HepG2 (cell line): ENCODE measurements at regions not wholly inside any gene's neighbourhood (a gene's known extent, or its start where the extent isn't known, plus 50 kb on each side); places are given as distances from the start of the nearest gene placed in this dataset.

Experiments
- ATAC-seq: fragments of 200-7000 bp; cut with Tn5 transposase; 3 replicates; pipeline ENCODE4 v1.9.1; 2020; ENCODE audit warnings: mild to moderate bottlenecking, moderate library complexity
- BruUV-seq: library from RNA; stranded (reverse); fragments of 400-500 nt; replicated peaks from 2 replicates; lab custom pipeline; 2021; lab: Mats Ljungman, UMichigan
- CTCF ChIA-PET: fragments of 300-600 bp; formaldehyde crosslinking; extraction: SDS; loops from one replicate; lab custom pipeline; 2021; ENCODE audit warnings: low total read pairs, inconsistent platforms, low intra/inter-chr PET ratio; lab: Yijun Ruan, JAX
- POLR2A ChIA-PET: fragments of 350-600 bp; sonication (Branson Sonifier 250); formaldehyde crosslinking; loops from one replicate; lab custom pipeline; 2020; ENCODE audit warnings: antibody characterized with exemption, inconsistent platforms; lab: Yijun Ruan, JAX
- DNase-seq: peaks from one replicate; pipeline ENCODE4 v3.0.0-alpha.2; 2015; ENCODE audit warnings: low spot score
- FAIRE-seq: peaks from 3 replicates; lab custom pipeline; 2011; peaks lifted over from hg19 to GRCh38; lab: Jason Lieb, UNC
- H2AFZ ChIP-seq: one replicate; pipeline ENCODE4 v1.6.1; 2011; ENCODE audit warnings: low read length, inconsistent platforms
- H3K27ac ChIP-seq: fragments of 300-600 bp; 3 replicates; pipeline ENCODE4 v1.8.0; 2011; ENCODE audit warnings: mixed run types, mild to moderate bottlenecking, mixed read lengths, low read length, inconsistent platforms; ENCODE audit not compliant: insufficient read depth; ENCODE audit errors: extremely low read length
- H3K27me3 ChIP-seq, 2 experiments: fragments of 200-600 bp in 1 of 2; 2 replicates in 1 of 2; 3 replicates in 1 of 2; pipeline versions ENCODE4 v1.6.0 to v1.8.0; 2011; ENCODE audit warnings: low read length in 2 of 2, mild to moderate bottlenecking in 2 of 2, moderate library complexity in 2 of 2, inconsistent platforms in 1 of 2; ENCODE audit not compliant: insufficient read depth in 2 of 2, control insufficient read depth in 1 of 2
- H3K36me3 ChIP-seq, 2 experiments: fragments of 200-600 bp in 1 of 2; replicated peaks in 1 of 2; 2 replicates in 1 of 2; 3 replicates in 1 of 2; pipeline versions ENCODE4 v1.5.1 to v1.8.0; 2011; ENCODE audit warnings: low read length in 2 of 2, inconsistent platforms in 1 of 2; ENCODE audit not compliant: insufficient read depth in 2 of 2, control insufficient read depth in 1 of 2
- H3K4me1 ChIP-seq: 2 replicates; pipeline ENCODE4 v1.5.1; 2012; ENCODE audit warnings: low read length, inconsistent platforms; ENCODE audit not compliant: insufficient read depth
- H3K4me2 ChIP-seq: 2 replicates; pipeline ENCODE4 v1.6.0; 2011; ENCODE audit warnings: low read depth, low read length, inconsistent platforms
- H3K4me3 ChIP-seq, 3 experiments: fragments of 200-600 bp in 1 of 3; sonication (generic), shearing (Covaris generic) in 1 of 3; replicated peaks in 1 of 3; 2 replicates each; pipeline ENCODE4 v1.5.1; 2011 to 2016; ENCODE audit warnings: low read length in 3 of 3, inconsistent platforms in 2 of 3, low read depth in 2 of 3, mild to moderate bottlenecking in 2 of 3, control low read depth in 1 of 3, mixed read lengths in 1 of 3; ENCODE audit not compliant: insufficient read depth in 1 of 3
- H3K79me2 ChIP-seq: one replicate; pipeline ENCODE4 v1.6.1; 2011; ENCODE audit warnings: low read length, inconsistent platforms; ENCODE audit not compliant: insufficient read depth
- H3K9ac ChIP-seq: 2 replicates; pipeline ENCODE4 v1.6.0; 2011; ENCODE audit warnings: mild to moderate bottlenecking, low read depth, low read length, inconsistent platforms; ENCODE audit not compliant: insufficient read depth
- H3K9me3 ChIP-seq: 2 replicates; pipeline ENCODE4 v1.5.1; 2012; ENCODE audit warnings: mild to moderate bottlenecking, low read length
- H4K20me1 ChIP-seq: 2 replicates; pipeline ENCODE4 v1.6.0; 2011; ENCODE audit warnings: inconsistent platforms, mild to moderate bottlenecking, low read length, moderate library complexity; ENCODE audit not compliant: insufficient read depth
- ATRX ChIP-seq: sonication (generic); formaldehyde crosslinking; IDR thresholded peaks from 2 replicates; pipeline ENCODE4 v1.4.0; 2020; ENCODE audit warnings: missing genetic modification reagents, borderline replicate concordance
- BCL6 ChIP-seq: IDR thresholded peaks from 2 replicates; pipeline ENCODE4 v1.6.1; 2016; ENCODE audit warnings: missing genetic modification reagents, missing compliant biosample characterization
- E2F1 ChIP-seq: sonication (generic); formaldehyde crosslinking; IDR thresholded peaks from 2 replicates; pipeline ENCODE4 v1.5.0; 2020; ENCODE audit warnings: missing genetic modification reagents
- HDAC1 ChIP-seq: sonication (generic); formaldehyde crosslinking; IDR thresholded peaks from 2 replicates; pipeline ENCODE4 v1.5.1; 2020; ENCODE audit warnings: mild to moderate bottlenecking, missing genetic modification reagents
- MTA1 ChIP-seq: sonication (generic); formaldehyde crosslinking; IDR thresholded peaks from 2 replicates; pipeline ENCODE4 v1.4.0; 2020; ENCODE audit warnings: missing genetic modification reagents, mild to moderate bottlenecking, borderline replicate concordance
- RFX1 ChIP-seq: fragments of 450-650 bp; IDR thresholded peaks from 2 replicates; pipeline ENCODE4 v1.6.1; 2017
- SOX6 ChIP-seq, 2 experiments: fragments of 450-650 bp in 1 of 2; sonication (generic) in 1 of 2; formaldehyde crosslinking in 1 of 2; IDR thresholded peaks; 2 replicates each; pipeline versions ENCODE4 v1.4.0 to v1.6.1; 2017 to 2020; ENCODE audit warnings: antibody characterized with exemption in 1 of 2, mild to moderate bottlenecking in 1 of 2, missing genetic modification reagents in 1 of 2
- SP2 ChIP-seq: sonication (generic); formaldehyde crosslinking; IDR thresholded peaks from 2 replicates; pipeline ENCODE4 v1.5.1; 2020; ENCODE audit warnings: mild to moderate bottlenecking, missing genetic modification reagents
- TCF7L2 ChIP-seq: IDR thresholded peaks from 2 replicates; pipeline ENCODE4 v1.6.1; 2011; ENCODE audit warnings: mild to moderate bottlenecking, low read depth, low read length, moderate library complexity
- ZNF296 ChIP-seq: sonication (generic); formaldehyde crosslinking; conservative IDR thresholded peaks from 2 replicates; pipeline ENCODE4 v1.5.0; 2020; ENCODE audit warnings: mild to moderate bottlenecking, missing genetic modification reagents
- ZNF333 ChIP-seq: sonication (generic); formaldehyde crosslinking; IDR thresholded peaks from 2 replicates; pipeline ENCODE4 v1.4.0; 2020; ENCODE audit warnings: mild to moderate bottlenecking, missing genetic modification reagents, borderline replicate concordance
- ZNF414 ChIP-seq: sonication (generic); formaldehyde crosslinking; IDR thresholded peaks from 2 replicates; pipeline ENCODE4 v1.5.0; 2020; ENCODE audit warnings: missing genetic modification reagents
- ZNF510 ChIP-seq: sonication (generic); formaldehyde crosslinking; IDR thresholded peaks from 2 replicates; pipeline ENCODE4 v1.4.0; 2020; ENCODE audit warnings: low read depth, mild to moderate bottlenecking, missing genetic modification reagents
- ZNF512 ChIP-seq: sonication (generic); formaldehyde crosslinking; IDR thresholded peaks from 2 replicates; pipeline ENCODE4 v1.4.0; 2020; ENCODE audit warnings: mild to moderate bottlenecking, missing genetic modification reagents
- ZNF576 ChIP-seq: sonication (generic); formaldehyde crosslinking; IDR thresholded peaks from 2 replicates; pipeline ENCODE4 v1.4.0; 2020; ENCODE audit warnings: mild to moderate bottlenecking, missing genetic modification reagents
- ZNF614 ChIP-seq: IDR thresholded peaks from 2 replicates; pipeline ENCODE4 v1.6.1; 2018; ENCODE audit warnings: missing biosample characterization, missing genetic modification reagents, inconsistent platforms, borderline replicate concordance
- ZNF768 ChIP-seq: sonication (generic); formaldehyde crosslinking; IDR thresholded peaks from 2 replicates; pipeline ENCODE4 v1.4.0; 2020; ENCODE audit warnings: missing genetic modification reagents
- ZNF850 ChIP-seq: sonication (generic); formaldehyde crosslinking; conservative IDR thresholded peaks from 2 replicates; pipeline ENCODE4 v1.9.0; 2021; ENCODE audit warnings: mild to moderate bottlenecking, missing genetic modification reagents
- ZSCAN9 ChIP-seq: IDR thresholded peaks from 2 replicates; pipeline ENCODE4 v1.6.1; 2016; ENCODE audit warnings: borderline replicate concordance
- WGBS: methylation state at CpG from one replicate; pipeline ENCODE4 v1.1.6; 2017; ENCODE audit warnings: low lambda C conversion rate; 5-methylcytosine and 5-hydroxymethylcytosine counted together
- in situ Hi-C: cut with HindIII; loops from 2 replicates; pipeline ENCODE4 v1.10.0; 2017; ENCODE audit warnings: low pct_unique_long_range_greater_than_20kb; ENCODE audit not compliant: extremely low pct_ligation_motif_present
- intact Hi-C: fragments of 100-400 bp; cut with micrococcal nuclease; formaldehyde crosslinking; loops from one replicate; pipeline ENCODE4 v1.10.0; 2022; ENCODE audit not compliant: unreplicated experiment

GRCh38 chr3:164306042-164306441, 772.3 kb downstream of the SI start:
- DNase-seq (peak; percentile 0), ATAC-seq (no peak), FAIRE-seq (no peak)
- H3K4me2 ChIP-seq = no peak overlapping the region
- no peak overlapping the region for H2AFZ ChIP-seq
- intact Hi-C loops (no loop called here), in situ Hi-C loops (no loop called here)
- H3K36me3 ChIP-seq = no peaks in the 10 kb centered on the region
- no TSS peak for BruUV-seq
- H3K9me3 ChIP-seq = peaks cover 12% of the 10 kb centered on the region; the same call in 1 of the 2 replicates
- H3K27ac ChIP-seq = no peak overlapping the region
- no peak overlapping the region for H3K9ac ChIP-seq
- ChIA-PET CTCF (no interaction called here), POLR2A (no interaction called here)
- H3K4me3 ChIP-seq = no peak overlapping the region
- no peaks in the 10 kb centered on the region for H3K79me2 ChIP-seq
- no peaks in the 10 kb centered on the region for H4K20me1 ChIP-seq
- no peaks in the 10 kb centered on the region for H3K4me1 ChIP-seq
- no peaks in the 10 kb centered on the region for H3K27me3 ChIP-seq
- TF ChIP-seq ZNF614 = no peak
- no peak for TF ChIP-seq ZNF850
- no peak for TF ChIP-seq ZNF333 (CRISPR knock-in tag)
- no peak for TF ChIP-seq ZNF576
- no peak for TF ChIP-seq MTA1 (CRISPR knock-in tag)
- no peak for TF ChIP-seq RFX1
- no peak for TF ChIP-seq TCF7L2
- TF ChIP-seq SP2 = no peak
- TF ChIP-seq ZNF414 (CRISPR knock-in tag) = no peak

- Histone ChIP-seq H3K79me2 (no peaks in the 10 kb centered on the region), H3K27ac (no peak overlapping the region), H3K36me3 (no peaks in the 10 kb centered on the region), H3K4me2 (no peak overlapping the region), H3K4me1 (no peaks in the 10 kb centered on the region), H4K20me1 (no peaks in the 10 kb centered on the region), H3K9me3 (no peaks in the 10 kb centered on the region), H3K27me3 (no peaks in the 10 kb centered on the region), H3K4me3 (no peak overlapping the region), H3K9ac (no peak overlapping the region), H2AFZ (no peak overlapping the region)
- no TSS peak for BruUV-seq
- DNase-seq (no peak), FAIRE-seq (no peak), ATAC-seq (no peak)
- WGBS = 0% methylated on average over 1 of the region's 1 CpG
- in situ Hi-C loops (no loop called here), intact Hi-C loops (no loop called here)
- POLR2A ChIA-PET = no interaction called here
- CTCF ChIA-PET = no interaction called here
- TF ChIP-seq ZNF296 (CRISPR knock-in tag) = no peak
- TF ChIP-seq ZNF510 (CRISPR knock-in tag) = no peak
- TF ChIP-seq ZNF768 = no peak
- no peak for TF ChIP-seq ZNF512
- TF ChIP-seq ATRX (CRISPR knock-in tag) = no peak
- no peak for TF ChIP-seq BCL6 (CRISPR knock-in tag)
- TF ChIP-seq E2F1 (CRISPR knock-in tag) = no peak
- TF ChIP-seq SOX6 (IDR thresholded peaks at IDR 0.05) = no peak
- TF ChIP-seq SOX6 (CRISPR knock-in tag; IDR thresholded peaks at IDR 0.05) = no peak
- TF ChIP-seq ZSCAN9 = no peak
- TF ChIP-seq HDAC1 (CRISPR knock-in tag) = no peak
These were observed 774.4 kb downstream of the SI start for GRCh38 chr3:164303894-164304293.
